IMR-90 (cell line): ENCODE measurements at regions not wholly inside any gene's neighbourhood (a gene's known extent, or its start where the extent isn't known, plus 50 kb on each side); places are given as distances from the start of the nearest gene placed in this dataset.

Experiments
- ATAC-seq: fragments of 200-7000 bp; cut with Tn5 transposase; 2 replicates; pipeline ENCODE4 v1.9.1; 2020; ENCODE audit warnings: low read depth, mild to moderate bottlenecking, moderate library complexity
- BruUV-seq: library from RNA; stranded (reverse); fragments of 400-500 nt; replicated peaks from 2 replicates; lab custom pipeline; 2021; lab: Mats Ljungman, UMichigan
- CTCF ChIA-PET: fragments of 300-600 bp; formaldehyde crosslinking; extraction: SDS; loops from one replicate; lab custom pipeline; 2021; ENCODE audit warnings: antibody characterized with exemption; lab: Yijun Ruan, JAX
- POLR2A ChIA-PET: fragments of 300-600 bp; sonication (Branson Sonifier 250); formaldehyde crosslinking; loops from one replicate; lab custom pipeline; 2022; ENCODE audit warnings: antibody characterized with exemption; ENCODE audit not compliant: unreplicated experiment; lab: Charles Lee
- DNase-seq: peaks from one replicate; pipeline ENCODE4 v3.0.0; 2013
- H2AFZ ChIP-seq: replicated peaks from 2 replicates; pipeline ENCODE3; 2013; ENCODE audit warnings: low read length, mild to moderate bottlenecking; ENCODE audit not compliant: poor library complexity
- H2AK5ac ChIP-seq: 2 replicates; pipeline ENCODE4 v1.6.1; 2013; ENCODE audit warnings: low read depth, low read length, inconsistent platforms
- H2AK9ac ChIP-seq: replicated peaks from 2 replicates; pipeline ENCODE3; 2013; ENCODE audit warnings: mild to moderate bottlenecking, low read depth, low read length, moderate library complexity; ENCODE audit not compliant: poor library complexity
- H2BK120ac ChIP-seq: 2 replicates; pipeline ENCODE4 v1.6.1; 2013; ENCODE audit warnings: low read depth, low read length, inconsistent platforms
- H2BK15ac ChIP-seq: 3 replicates; pipeline ENCODE4 v1.6.1; 2013; ENCODE audit warnings: low read depth, low read length, inconsistent platforms
- H2BK20ac ChIP-seq: 2 replicates; pipeline ENCODE4 v1.6.1; 2013; ENCODE audit warnings: low read depth, mild to moderate bottlenecking, inconsistent platforms, low read length, moderate library complexity
- H2BK5ac ChIP-seq: 2 replicates; pipeline ENCODE4 v1.6.1; 2013; ENCODE audit warnings: mild to moderate bottlenecking, low read depth, low read length, inconsistent platforms; ENCODE audit not compliant: poor library complexity, severe bottlenecking
- H3K14ac ChIP-seq: replicated peaks from 2 replicates; pipeline ENCODE4 v1.6.1; 2013; ENCODE audit warnings: low read depth, low read length, inconsistent platforms
- H3K18ac ChIP-seq: 2 replicates; pipeline ENCODE4 v1.6.1; 2013; ENCODE audit warnings: low read depth, low read length, control low read depth
- H3K23ac ChIP-seq: 2 replicates; pipeline ENCODE4 v1.6.1; 2013; ENCODE audit warnings: low read depth, low read length, inconsistent platforms
- H3K27ac ChIP-seq: 2 replicates; pipeline ENCODE4 v1.5.1; 2013; ENCODE audit warnings: mild to moderate bottlenecking, control low read depth, low read length; ENCODE audit not compliant: insufficient read depth
- H3K27me3 ChIP-seq: 2 replicates; pipeline ENCODE4 v1.6.1; 2013; ENCODE audit warnings: low read length; ENCODE audit not compliant: control insufficient read depth, insufficient read depth
- H3K36me3 ChIP-seq: 2 replicates; pipeline ENCODE4 v1.6.1; 2013; ENCODE audit warnings: low read length, mixed read lengths; ENCODE audit not compliant: control insufficient read depth, insufficient read depth
- H3K4ac ChIP-seq: 2 replicates; pipeline ENCODE4 v1.6.1; 2013; ENCODE audit warnings: low read depth, low read length, inconsistent platforms
- H3K4me1 ChIP-seq: 2 replicates; pipeline ENCODE4 v1.6.1; 2013; ENCODE audit warnings: low read length, mixed read lengths; ENCODE audit not compliant: control insufficient read depth, insufficient read depth
- H3K4me2 ChIP-seq: 2 replicates; pipeline ENCODE4 v1.6.1; 2013; ENCODE audit warnings: low read depth, mild to moderate bottlenecking, control low read depth, low read length, moderate library complexity
- H3K4me3 ChIP-seq: 2 replicates; pipeline ENCODE4 v1.5.1; 2013; ENCODE audit warnings: low read depth, mild to moderate bottlenecking, control low read depth, low read length, moderate library complexity; ENCODE audit not compliant: insufficient read depth
- H3K56ac ChIP-seq: 2 replicates; pipeline ENCODE4 v1.6.1; 2013; ENCODE audit warnings: low read length, inconsistent platforms; ENCODE audit not compliant: insufficient read depth; ENCODE audit errors: extremely low read depth
- H3K79me1 ChIP-seq, 2 experiments: 2 replicates each; pipeline ENCODE4 v1.6.1; 2013; ENCODE audit warnings: low read length in 2 of 2, inconsistent platforms in 1 of 2, low read depth in 1 of 2
- H3K9ac ChIP-seq: 2 replicates; pipeline ENCODE4 v1.6.1; 2013; ENCODE audit warnings: low read depth, low read length, control low read depth
- H3K9me1 ChIP-seq: 2 replicates; pipeline ENCODE4 v1.6.1; 2013; ENCODE audit warnings: low read length, inconsistent platforms; ENCODE audit not compliant: insufficient read depth
- H3K9me3 ChIP-seq: 2 replicates; pipeline ENCODE4 v1.6.1; 2013; ENCODE audit warnings: low read length; ENCODE audit not compliant: control insufficient read depth, insufficient read depth
- H4K20me1 ChIP-seq: 2 replicates; pipeline ENCODE4 v1.6.1; 2013; ENCODE audit warnings: low read length, inconsistent platforms; ENCODE audit not compliant: insufficient read depth
- H4K5ac ChIP-seq: 2 replicates; pipeline ENCODE4 v1.6.1; 2013; ENCODE audit warnings: mild to moderate bottlenecking, low read depth, low read length, control low read depth
- H4K8ac ChIP-seq, 2 experiments: 2 replicates each; pipeline ENCODE4 v1.6.1; 2013; ENCODE audit warnings: low read depth in 2 of 2, low read length in 2 of 2, control low read depth in 1 of 2, inconsistent platforms in 1 of 2
- H4K91ac ChIP-seq: 2 replicates; pipeline ENCODE4 v1.6.1; 2013; ENCODE audit warnings: low read depth, low read length, inconsistent platforms; ENCODE audit not compliant: insufficient read depth
- BHLHE40 ChIP-seq: fragments of 150-350 bp; IDR thresholded peaks from 2 replicates; pipeline ENCODE4 v1.6.1; 2016; ENCODE audit warnings: mild to moderate bottlenecking, low read depth, low read length
- CEBPB ChIP-seq: IDR thresholded peaks from 2 replicates; pipeline ENCODE4 v1.6.1; 2012; ENCODE audit warnings: low read depth, low read length, improper control_type of control experiment
- CHD1 ChIP-seq: IDR thresholded peaks from 2 replicates; pipeline ENCODE4 v1.6.1; 2012; ENCODE audit warnings: low read depth, low read length, improper control_type of control experiment
- CTCF ChIP-seq: conservative IDR thresholded peaks from 2 replicates; pipeline ENCODE4 v1.5.1; 2012; ENCODE audit warnings: mild to moderate bottlenecking, low read depth, low read length, improper control_type of control experiment
- ELK1 ChIP-seq: fragments of 150-350 bp; IDR thresholded peaks from 2 replicates; pipeline ENCODE4 v1.6.1; 2016; ENCODE audit warnings: low read depth, mild to moderate bottlenecking, low read length, moderate library complexity, borderline replicate concordance
- FOS ChIP-seq: fragments of 150-350 bp; IDR thresholded peaks from 2 replicates; pipeline ENCODE4 v1.6.1; 2016; ENCODE audit warnings: low read depth, low read length
- MAFK ChIP-seq: IDR thresholded peaks from 2 replicates; pipeline ENCODE4 v1.6.1; 2012; ENCODE audit warnings: low read depth, low read length, improper control_type of control experiment
- MAZ ChIP-seq: IDR thresholded peaks from 2 replicates; pipeline ENCODE4 v1.6.1; 2012; ENCODE audit warnings: low read depth, mild to moderate bottlenecking, low read length, improper control_type of control experiment, moderate library complexity, borderline replicate concordance
- MXI1 ChIP-seq: IDR thresholded peaks from 2 replicates; pipeline ENCODE4 v1.6.1; 2012; ENCODE audit warnings: low read depth, mild to moderate bottlenecking, low read length, moderate library complexity, borderline replicate concordance
- NFE2L2 ChIP-seq: fragments of 150-350 bp; IDR thresholded peaks from 2 replicates; pipeline ENCODE4 v1.6.1; 2016; ENCODE audit warnings: low read depth, mild to moderate bottlenecking, low read length
- POLR2A ChIP-seq: IDR thresholded peaks from 2 replicates; pipeline ENCODE4 v1.6.1; 2012; ENCODE audit warnings: mild to moderate bottlenecking, low read depth, low read length
- RAD21 ChIP-seq: IDR thresholded peaks from 2 replicates; pipeline ENCODE4 v1.6.1; 2012; ENCODE audit warnings: low read length, improper control_type of control experiment
- RCOR1 ChIP-seq: IDR thresholded peaks from 2 replicates; pipeline ENCODE4 v1.6.1; 2012; ENCODE audit warnings: mild to moderate bottlenecking, low read length, improper control_type of control experiment; ENCODE audit not compliant: insufficient replicate concordance
- RFX5 ChIP-seq: IDR thresholded peaks from 2 replicates; pipeline ENCODE4 v1.8.0; 2012; ENCODE audit warnings: low read depth, mild to moderate bottlenecking, low read length, moderate library complexity
- SMC3 ChIP-seq: fragments of 150-350 bp; IDR thresholded peaks from 2 replicates; pipeline ENCODE4 v1.6.1; 2016; ENCODE audit warnings: low read depth, mild to moderate bottlenecking, antibody characterized with exemption, low read length, moderate library complexity
- WGBS, 2 experiments: methylation state at CpG; one replicate each; pipeline versions ENCODE4 v1.1.5 to v1.1.7; 2013; ENCODE audit warnings: missing lambda C conversion rate in 2 of 2; ENCODE audit not compliant: insufficient read length in 1 of 2; ENCODE audit errors: extremely low coverage in 2 of 2; 5-methylcytosine and 5-hydroxymethylcytosine counted together
- dilution Hi-C: fragments of 300-500 bp; cut with HindIII; formaldehyde crosslinking; loops from one replicate; pipeline ENCODE4 v1.14.3; 2018; ENCODE audit warnings: low sequenced_read_pairs; ENCODE audit not compliant: unreplicated experiment
- in situ Hi-C: fragments of 300-500 bp; cut with MboI; formaldehyde crosslinking; loops from 3 replicates; pipeline ENCODE4 v1.14.3; 2019; ENCODE audit warnings: low sequenced_read_pairs, inconsistent platforms, mixed read lengths
- intact Hi-C: fragments of 100-400 bp; cut with micrococcal nuclease; formaldehyde crosslinking; loops from 2 replicates; pipeline ENCODE4 v1.10.0; 2022
- TF ChIP-seq, protein P1 (sequence below): fragments of 150-350 bp; IDR thresholded peaks from 2 replicates; pipeline ENCODE4 v1.6.1; 2017; ENCODE audit warnings: mild to moderate bottlenecking, antibody characterized with exemption, low read length, low read depth

- ATAC-seq (no peak), DNase-seq (peak; percentile 1)
- TF ChIP-seq NFE2L2 (no peak), MAZ (no peak), CHD1 (no peak), FOS (no peak), BHLHE40 (no peak), POLR2A (no peak), MXI1 (no peak), RFX5 (no peak), CTCF (no peak), CEBPB (no peak), ELK1 (no peak), MAFK (no peak), RAD21 (no peak), RCOR1 (no peak), SMC3 (no peak)
- TF ChIP-seq, protein P1, sequence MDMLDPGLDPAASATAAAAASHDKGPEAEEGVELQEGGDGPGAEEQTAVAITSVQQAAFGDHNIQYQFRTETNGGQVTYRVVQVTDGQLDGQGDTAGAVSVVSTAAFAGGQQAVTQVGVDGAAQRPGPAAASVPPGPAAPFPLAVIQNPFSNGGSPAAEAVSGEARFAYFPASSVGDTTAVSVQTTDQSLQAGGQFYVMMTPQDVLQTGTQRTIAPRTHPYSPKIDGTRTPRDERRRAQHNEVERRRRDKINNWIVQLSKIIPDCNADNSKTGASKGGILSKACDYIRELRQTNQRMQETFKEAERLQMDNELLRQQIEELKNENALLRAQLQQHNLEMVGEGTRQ: no peak
- Histone ChIP-seq H3K4ac (no peak overlapping the region), H2AFZ (no peak overlapping the region), H3K36me3 (no peaks in the 10 kb centered on the region), H3K9me3 (no peaks in the 10 kb centered on the region), H3K27ac (no peak overlapping the region), H3K79me1 (no peaks in the 10 kb centered on the region), H3K23ac (no peak overlapping the region), H3K9me1 (no peaks in the 10 kb centered on the region), H4K5ac (no peak overlapping the region), H3K4me1 (no peaks in the 10 kb centered on the region), H2BK15ac (no peak overlapping the region), H4K20me1 (no peaks in the 10 kb centered on the region), H2BK20ac (no peak overlapping the region), H2BK5ac (no peak overlapping the region), H4K91ac (no peak overlapping the region), H3K18ac (no peak overlapping the region), H4K8ac (no peak overlapping the region), H2BK120ac (no peak overlapping the region), H3K56ac (no peak overlapping the region), H3K4me2 (no peak overlapping the region), H2AK5ac (no peak overlapping the region), H3K27me3 (no peaks in the 10 kb centered on the region), H3K9ac (no peak overlapping the region), H2AK9ac (no peak overlapping the region), H3K4me3 (no peak overlapping the region), H3K14ac (no peak overlapping the region; the same call in 1 of the 2 replicates)
- dilution Hi-C loops (no loop called here), intact Hi-C loops (no loop called here), in situ Hi-C loops (no loop called here)
- POLR2A ChIA-PET: no interaction called here
- BruUV-seq: no TSS peak
- CTCF ChIA-PET: no interaction called here
- whole genome bisulfite sequencing, 2 experiments: no CpG with 5 or more reads among the region's 3 CpGs
These were observed 1356.6 kb upstream of the ADGRL2 start for GRCh38 chr1:80444171-80444570.
